ENCODE measurements at regions not wholly inside any gene's neighbourhood (a gene's known extent, or its start where the extent isn't known, plus 50 kb on each side); places are given as distances from the start of the nearest gene placed in this dataset.

- H3K27ac ChIP-seq (ENCODE audit: low read length) = no peak overlapping the region
- WGBS (ENCODE audit: insufficient coverage) = 95% methylated on average over 12 of the region's 16 CpGs
- H3K9me3 Mint-ChIP-seq = peaks cover 8 to 15% of the 10 kb centered on the region in 2 donors
- H3K27ac Mint-ChIP-seq = no peak overlapping the region
- TF ChIP-seq, protein P1, sequence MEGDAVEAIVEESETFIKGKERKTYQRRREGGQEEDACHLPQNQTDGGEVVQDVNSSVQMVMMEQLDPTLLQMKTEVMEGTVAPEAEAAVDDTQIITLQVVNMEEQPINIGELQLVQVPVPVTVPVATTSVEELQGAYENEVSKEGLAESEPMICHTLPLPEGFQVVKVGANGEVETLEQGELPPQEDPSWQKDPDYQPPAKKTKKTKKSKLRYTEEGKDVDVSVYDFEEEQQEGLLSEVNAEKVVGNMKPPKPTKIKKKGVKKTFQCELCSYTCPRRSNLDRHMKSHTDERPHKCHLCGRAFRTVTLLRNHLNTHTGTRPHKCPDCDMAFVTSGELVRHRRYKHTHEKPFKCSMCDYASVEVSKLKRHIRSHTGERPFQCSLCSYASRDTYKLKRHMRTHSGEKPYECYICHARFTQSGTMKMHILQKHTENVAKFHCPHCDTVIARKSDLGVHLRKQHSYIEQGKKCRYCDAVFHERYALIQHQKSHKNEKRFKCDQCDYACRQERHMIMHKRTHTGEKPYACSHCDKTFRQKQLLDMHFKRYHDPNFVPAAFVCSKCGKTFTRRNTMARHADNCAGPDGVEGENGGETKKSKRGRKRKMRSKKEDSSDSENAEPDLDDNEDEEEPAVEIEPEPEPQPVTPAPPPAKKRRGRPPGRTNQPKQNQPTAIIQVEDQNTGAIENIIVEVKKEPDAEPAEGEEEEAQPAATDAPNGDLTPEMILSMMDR (IDR thresholded peaks at IDR 0.05) = no peak
- H3K36me3 Mint-ChIP-seq = peaks cover 7% of the 10 kb centered on the region
- ATAC-seq = no peak
- H3K4me3 Mint-ChIP-seq = no peak overlapping the region
- no peak overlapping the region for H3K4me3 ChIP-seq (ENCODE audit: low read length)
- no peaks in the 10 kb centered on the region for H3K36me3 ChIP-seq (ENCODE audit: control insufficient read depth, insufficient read depth, low read length)
- no peak for DNase-seq
- intact Hi-C loops (cut with micrococcal nuclease) = no loop called here
- H3K4me1 ChIP-seq (ENCODE audit: control insufficient read depth, insufficient read depth, low read length) = no peaks in the 10 kb centered on the region
- no peaks in the 10 kb centered on the region for H3K27me3 ChIP-seq (ENCODE audit: control insufficient read depth, insufficient read depth, low read length)
- peaks cover 2% of the 10 kb centered on the region for H3K9me3 ChIP-seq (ENCODE audit: control insufficient read depth, insufficient read depth, low read length)
- no peaks in the 10 kb centered on the region for H3K27me3 Mint-ChIP-seq (ENCODE audit: low read depth in 2 of 2)
- H3K4me1 Mint-ChIP-seq = no peaks in the 10 kb centered on the region
Observed at GRCh38 chr5:27561408-27561807, 523.0 kb upstream of the CDH9 start.

DNA sequence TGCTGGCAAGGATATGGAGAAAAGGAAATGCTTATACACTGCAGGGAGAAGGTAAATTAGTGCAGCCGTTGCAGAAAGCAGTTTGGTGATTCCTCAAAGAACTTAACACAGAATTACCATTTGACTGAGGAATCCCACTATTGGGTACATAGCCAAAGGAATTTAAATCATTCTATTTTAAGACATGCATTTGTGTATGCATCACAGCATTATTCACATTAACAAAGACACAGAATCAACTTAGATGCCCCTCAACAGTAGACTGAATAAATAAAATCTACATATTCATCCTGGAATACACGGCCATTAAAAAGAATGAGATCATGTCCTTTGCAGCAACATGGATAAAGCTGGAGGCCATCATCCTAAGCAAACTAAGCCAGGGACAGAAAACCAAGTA, 510.1 kb upstream of the CDH9 start:
- H3K4me1 Mint-ChIP-seq = no peaks in the 10 kb centered on the region
- intact Hi-C loops (cut with micrococcal nuclease) = no loop called here
- peaks cover 14 to 18% of the 10 kb centered on the region in 2 donors for H3K9me3 Mint-ChIP-seq
- no peak overlapping the region for H3K27ac Mint-ChIP-seq
- Histone ChIP-seq H3K36me3 (ENCODE audit: control insufficient read depth, insufficient read depth, low read length) (no peaks in the 10 kb centered on the region), H3K4me3 (ENCODE audit: low read length) (no peak overlapping the region), H3K27ac (ENCODE audit: low read length) (no peak overlapping the region), H3K4me1 (ENCODE audit: control insufficient read depth, insufficient read depth, low read length) (no peaks in the 10 kb centered on the region), H3K9me3 (ENCODE audit: control insufficient read depth, insufficient read depth, low read length) (peaks cover 7% of the 10 kb centered on the region), H3K27me3 (ENCODE audit: control insufficient read depth, insufficient read depth, low read length) (no peaks in the 10 kb centered on the region)
- H3K4me3 Mint-ChIP-seq = no peak overlapping the region
- WGBS (ENCODE audit: insufficient coverage) = 76% methylated on average over 2 of the region's 2 CpGs
- no peaks in the 10 kb centered on the region for H3K27me3 Mint-ChIP-seq (ENCODE audit: low read depth in 2 of 2)
- TF ChIP-seq, protein P1 (IDR thresholded peaks at IDR 0.05) = no peak
- ATAC-seq = no peak
- peaks cover 2% of the 10 kb centered on the region for H3K36me3 Mint-ChIP-seq
- no peak for DNase-seq

- no peak overlapping the region for H3K27ac ChIP-seq (ENCODE audit: low read length)
- H3K4me1 Mint-ChIP-seq = no peaks in the 10 kb centered on the region
Observed at GRCh38 chr5:27535031-27535557, 496.7 kb upstream of the CDH9 start.

GRCh38 chr5:27532305-27532704, 493.9 kb upstream of the CDH9 start:
- WGBS (ENCODE audit: insufficient coverage) = 39% methylated on average over 1 of the region's 1 CpG
- Mint-ChIP-seq H3K9me3 (peaks cover 6 to 28% of the 10 kb centered on the region in 2 donors), H3K27me3 (ENCODE audit: low read depth in 2 of 2) (no peaks in the 10 kb centered on the region), H3K36me3 (peaks cover 13% of the 10 kb centered on the region), H3K27ac (no peak overlapping the region), H3K4me1 (no peaks in the 10 kb centered on the region), H3K4me3 (no peak overlapping the region)
- Histone ChIP-seq H3K36me3 (ENCODE audit: control insufficient read depth, insufficient read depth, low read length) (no peaks in the 10 kb centered on the region), H3K27me3 (ENCODE audit: control insufficient read depth, insufficient read depth, low read length) (no peaks in the 10 kb centered on the region), H3K4me3 (ENCODE audit: low read length) (no peak overlapping the region), H3K27ac (ENCODE audit: low read length) (no peak overlapping the region), H3K4me1 (ENCODE audit: control insufficient read depth, insufficient read depth, low read length) (no peaks in the 10 kb centered on the region), H3K9me3 (ENCODE audit: control insufficient read depth, insufficient read depth, low read length) (no peaks in the 10 kb centered on the region)
- intact Hi-C loops (cut with micrococcal nuclease) = no loop called here
- TF ChIP-seq, protein P1 (IDR thresholded peaks at IDR 0.05) = no peak
- no peak for DNase-seq
- ATAC-seq = no peak

More at GRCh38 chr5:27535031-27535557, 496.7 kb upstream of the CDH9 start:
- Mint-ChIP-seq H3K36me3 (peaks cover 13% of the 10 kb centered on the region), H3K4me3 (no peak overlapping the region), H3K9me3 (peaks cover 8 to 27% of the 10 kb centered on the region in 2 donors), H3K27me3 (ENCODE audit: low read depth in 2 of 2) (no peaks in the 10 kb centered on the region), H3K27ac (no peak overlapping the region)
- DNase-seq (no peak), ATAC-seq (no peak)
- Histone ChIP-seq H3K4me3 (ENCODE audit: low read length) (no peak overlapping the region), H3K9me3 (ENCODE audit: control insufficient read depth, insufficient read depth, low read length) (no peaks in the 10 kb centered on the region), H3K36me3 (ENCODE audit: control insufficient read depth, insufficient read depth, low read length) (no peaks in the 10 kb centered on the region), H3K27me3 (ENCODE audit: control insufficient read depth, insufficient read depth, low read length) (no peaks in the 10 kb centered on the region), H3K4me1 (ENCODE audit: control insufficient read depth, insufficient read depth, low read length) (no peaks in the 10 kb centered on the region)
- intact Hi-C loops (cut with micrococcal nuclease) = no loop called here
- TF ChIP-seq, protein P1 (IDR thresholded peaks at IDR 0.05) = no peak
